Caco-2 (cell line): ENCODE measurements at regions not wholly inside any gene's neighbourhood (a gene's known extent, or its start where the extent isn't known, plus 50 kb on each side); places are given as distances from the start of the nearest gene placed in this dataset.

ENCODE experiments used
- BruUV-seq: library from RNA; stranded (reverse); fragments of 400-500 nt; replicated peaks from 2 replicates; lab custom pipeline; 2021; lab: Mats Ljungman, UMichigan
- CTCF ChIA-PET: fragments of 300-600 bp; sonication (Branson Sonifier 250); formaldehyde crosslinking; loops from one replicate; lab custom pipeline; 2022; ENCODE audit warnings: antibody characterized with exemption; lab: Charles Lee
- POLR2A ChIA-PET: fragments of 300-600 bp; sonication (Branson Sonifier 250); formaldehyde crosslinking; loops from one replicate; lab custom pipeline; 2022; ENCODE audit warnings: antibody characterized with exemption; lab: Charles Lee
- DNase-seq, 2 experiments: peaks; one replicate each; pipeline versions ENCODE4 v3.0.0 to v3.0.0-alpha.2; 2020 to 2022
- H3K27me3 ChIP-seq: replicated peaks from 2 replicates; pipeline ENCODE4 v1.6.0; 2011; ENCODE audit warnings: low read length; ENCODE audit not compliant: control insufficient read depth, insufficient read depth
- H3K36me3 ChIP-seq: 2 replicates; pipeline ENCODE4 v1.5.1; 2011; ENCODE audit warnings: low read length; ENCODE audit not compliant: control insufficient read depth, insufficient read depth
- H3K4me1 ChIP-seq: fragments of 250-450 bp; sonication (Bioruptor Pico); 2 replicates; pipeline ENCODE4 v1.5.1; 2020; ENCODE audit warnings: mild to moderate bottlenecking
- H3K4me3 ChIP-seq: 2 replicates; pipeline ENCODE4 v1.5.1; 2011; ENCODE audit warnings: low read depth, mild to moderate bottlenecking, control low read depth, low read length
- H3K9me3 ChIP-seq: fragments of 250-450 bp; sonication (Bioruptor Pico); 2 replicates; pipeline ENCODE4 v1.5.1; 2020; ENCODE audit warnings: mild to moderate bottlenecking, moderate library complexity
- H3K27ac Mint-ChIP-seq: one replicate; pipeline ENCODE4 v1.8.0; 2022; ENCODE audit warnings: mixed read lengths; ENCODE audit not compliant: unreplicated experiment
- H3K27me3 Mint-ChIP-seq: one replicate; pipeline ENCODE4 v1.8.0; 2022; ENCODE audit warnings: mixed read lengths; ENCODE audit not compliant: insufficient read depth, unreplicated experiment
- H3K36me3 Mint-ChIP-seq: one replicate; pipeline ENCODE4 v1.8.0; 2022; ENCODE audit warnings: mild to moderate bottlenecking, mixed read lengths; ENCODE audit not compliant: insufficient read depth, unreplicated experiment
- H3K4me1 Mint-ChIP-seq: one replicate; pipeline ENCODE4 v1.8.0; 2022; ENCODE audit warnings: low read depth, mixed read lengths; ENCODE audit not compliant: unreplicated experiment
- H3K4me3 Mint-ChIP-seq: one replicate; pipeline ENCODE4 v1.8.0; 2022; ENCODE audit warnings: mild to moderate bottlenecking, moderate library complexity, mixed read lengths; ENCODE audit not compliant: unreplicated experiment
- H3K9me3 Mint-ChIP-seq: one replicate; pipeline ENCODE4 v1.8.0; 2022; ENCODE audit warnings: mixed read lengths; ENCODE audit not compliant: unreplicated experiment
- CTCF ChIP-seq, 2 experiments: fragments of 200-600 bp in 1 of 2; IDR thresholded peaks; 1 replicate in 1 of 2; 2 replicates in 1 of 2; pipeline versions ENCODE4 v1.5.1 to v1.8.0; 2011 to 2022; ENCODE audit warnings: antibody characterized with exemption in 1 of 2, control low read depth in 1 of 2, inconsistent platforms in 1 of 2, low read depth in 1 of 2, low read length in 1 of 2, mild to moderate bottlenecking in 1 of 2, moderate library complexity in 1 of 2; ENCODE audit not compliant: insufficient read depth in 1 of 2, severe bottlenecking in 1 of 2, unreplicated experiment in 1 of 2
- intact Hi-C: fragments of 100-400 bp; cut with micrococcal nuclease; formaldehyde crosslinking; loops from one replicate; pipeline ENCODE4 v1.10.0; 2022; ENCODE audit not compliant: unreplicated experiment

- H3K36me3 Mint-ChIP-seq = no peaks in the 10 kb centered on the region
- no peak for TF ChIP-seq CTCF (IDR thresholded peaks at IDR 0.05; ENCODE audit: insufficient read depth in 1 of 2, low read depth in 1 of 2, low read length in 1 of 2, severe bottlenecking in 1 of 2, unreplicated experiment in 1 of 2)
- Histone ChIP-seq H3K27me3 (no peaks in the 10 kb centered on the region), H3K9me3 (no peaks in the 10 kb centered on the region), H3K4me3 (no peak overlapping the region), H3K4me1 (no peaks in the 10 kb centered on the region), H3K36me3 (no peaks in the 10 kb centered on the region)
- H3K27ac Mint-ChIP-seq = no peak overlapping the region
- H3K4me1 Mint-ChIP-seq = peaks cover 18% of the 10 kb centered on the region
- peaks cover 41% of the 10 kb centered on the region for H3K9me3 Mint-ChIP-seq
- CTCF ChIA-PET = no interaction called here
- no peaks in the 10 kb centered on the region for H3K27me3 Mint-ChIP-seq
- intact Hi-C loops = no loop called here
- DNase-seq = no peak
- BruUV-seq = no TSS peak
- POLR2A ChIA-PET = no interaction called here
- no peak overlapping the region for H3K4me3 Mint-ChIP-seq
Measured at GRCh38 chr21:29405503-29406122, 106.9 kb downstream of the BACH1 start.

- Mint-ChIP-seq H3K36me3 (no peaks in the 10 kb centered on the region), H3K4me1 (peaks cover 18% of the 10 kb centered on the region), H3K4me3 (no peak overlapping the region), H3K27me3 (no peaks in the 10 kb centered on the region), H3K9me3 (peaks cover 36% of the 10 kb centered on the region), H3K27ac (no peak overlapping the region)
- BruUV-seq = no TSS peak
- no peak for TF ChIP-seq CTCF (IDR thresholded peaks at IDR 0.05; ENCODE audit: insufficient read depth in 1 of 2, low read depth in 1 of 2, low read length in 1 of 2, severe bottlenecking in 1 of 2, unreplicated experiment in 1 of 2)
- no peak overlapping the region for H3K4me3 ChIP-seq
- H3K9me3 ChIP-seq = no peaks in the 10 kb centered on the region
- H3K27me3 ChIP-seq = no peaks in the 10 kb centered on the region
- no peaks in the 10 kb centered on the region for H3K36me3 ChIP-seq
- ChIA-PET POLR2A (no interaction called here), CTCF (no interaction called here)
- no peak for DNase-seq
- no peaks in the 10 kb centered on the region for H3K4me1 ChIP-seq
- intact Hi-C loops = no loop called here
Measured at GRCh38 chr21:29406385-29406784, 107.7 kb downstream of the BACH1 start.

- Histone ChIP-seq H3K36me3 (no peaks in the 10 kb centered on the region), H3K9me3 (no peaks in the 10 kb centered on the region), H3K27me3 (no peaks in the 10 kb centered on the region), H3K4me3 (no peak overlapping the region), H3K4me1 (no peaks in the 10 kb centered on the region)
- Mint-ChIP-seq H3K4me1 (peaks cover 18% of the 10 kb centered on the region), H3K27ac (no peak overlapping the region), H3K27me3 (no peaks in the 10 kb centered on the region), H3K36me3 (no peaks in the 10 kb centered on the region), H3K9me3 (peaks cover 36% of the 10 kb centered on the region), H3K4me3 (no peak overlapping the region)
- TF ChIP-seq CTCF (IDR thresholded peaks at IDR 0.05; ENCODE audit: insufficient read depth in 1 of 2, low read depth in 1 of 2, low read length in 1 of 2, severe bottlenecking in 1 of 2, unreplicated experiment in 1 of 2) = no peak
- intact Hi-C loops = no loop called here
- DNase-seq = no peak
- ChIA-PET CTCF (no interaction called here), POLR2A (no interaction called here)
- BruUV-seq = no TSS peak
Measured at GRCh38 chr21:29407571-29407970, 108.8 kb downstream of the BACH1 start.
